OCI-LY7 (cell line): ENCODE measurements at regions not wholly inside any gene's neighbourhood (a gene's known extent, or its start where the extent isn't known, plus 50 kb on each side); places are given as distances from the start of the nearest gene placed in this dataset.
"Not testable (repeated sequence)": the region's sequence is repeated elsewhere in the genome, so short reads cannot be mapped to it uniquely, and the experiment has no call there.

Experiments
- BruUV-seq: library from RNA; stranded (reverse); fragments of 400-500 nt; replicated peaks from 2 replicates; lab custom pipeline; 2021; lab: Mats Ljungman, UMichigan
- CTCF ChIA-PET: fragments of 300-600 bp; sonication (Branson Sonifier 250); formaldehyde crosslinking; loops from one replicate; lab custom pipeline; 2022; ENCODE audit warnings: antibody characterized with exemption; ENCODE audit not compliant: unreplicated experiment; lab: Charles Lee
- POLR2A ChIA-PET: fragments of 300-600 bp; sonication (Branson Sonifier 250); formaldehyde crosslinking; loops from one replicate; lab custom pipeline; 2022; ENCODE audit warnings: antibody characterized with exemption; lab: Charles Lee
- DNase-seq: peaks from one replicate; pipeline ENCODE4 v3.0.0-alpha.2; 2015; ENCODE audit warnings: low spot score
- H2AFZ ChIP-seq: fragments of 200-600 bp; sonication (generic), shearing (Covaris generic); 2 replicates; pipeline ENCODE4 v1.6.1; 2014; ENCODE audit warnings: mild to moderate bottlenecking, antibody characterized with exemption, low read length, moderate library complexity
- H3K27ac ChIP-seq: fragments of 200-600 bp; sonication (generic); 2 replicates; pipeline ENCODE4 v1.5.1; 2014; ENCODE audit warnings: mixed run types, low read depth, mild to moderate bottlenecking, moderate library complexity, low read length, inconsistent platforms; ENCODE audit not compliant: poor library complexity, severe bottlenecking
- H3K36me3 ChIP-seq: fragments of 200-600 bp; sonication (generic); 2 replicates; pipeline ENCODE4 v1.6.1; 2014; ENCODE audit warnings: mild to moderate bottlenecking, antibody characterized with exemption, low read length, moderate library complexity, mixed read lengths; ENCODE audit not compliant: insufficient read depth
- H3K4me1 ChIP-seq: fragments of 200-600 bp; sonication (generic); 2 replicates; pipeline ENCODE4 v1.5.1; 2014; ENCODE audit warnings: mild to moderate bottlenecking, low read length; ENCODE audit not compliant: insufficient read depth, poor library complexity, severe bottlenecking
- H3K4me2 ChIP-seq: fragments of 200-600 bp; sonication (generic); 2 replicates; pipeline ENCODE4 v1.6.1; 2014; ENCODE audit warnings: mild to moderate bottlenecking, low read length
- H3K4me3 ChIP-seq: fragments of 200-600 bp; sonication (generic); 2 replicates; pipeline ENCODE4 v1.5.1; 2014; ENCODE audit warnings: mild to moderate bottlenecking, low read depth, low read length; ENCODE audit not compliant: poor library complexity, severe bottlenecking
- H3K79me2 ChIP-seq: fragments of 200-600 bp; sonication (generic); 2 replicates; pipeline ENCODE4 v1.6.1; 2016; ENCODE audit warnings: low read depth, mild to moderate bottlenecking, low read length, moderate library complexity, mixed read lengths; ENCODE audit not compliant: insufficient read depth
- H3K9me2 ChIP-seq: fragments of 200-600 bp; sonication (generic); 2 replicates; pipeline ENCODE4 v1.6.1; 2016; ENCODE audit warnings: mild to moderate bottlenecking, low read length, mixed read lengths; ENCODE audit not compliant: insufficient read depth
- H3K9me3 ChIP-seq: fragments of 200-600 bp; sonication (generic); 2 replicates; pipeline ENCODE4 v1.6.1; 2014; ENCODE audit warnings: mild to moderate bottlenecking, mixed run types, low read length, mixed read lengths
- H4K20me1 ChIP-seq: fragments of 200-600 bp; sonication (generic); 2 replicates; pipeline ENCODE4 v1.6.1; 2014; ENCODE audit warnings: mild to moderate bottlenecking, antibody characterized with exemption, low read length, moderate library complexity, mixed read lengths; ENCODE audit not compliant: insufficient read depth
- CTCF ChIP-seq: fragments of 200-600 bp; sonication (generic); conservative IDR thresholded peaks from 2 replicates; pipeline ENCODE4 v1.5.1; 2014; ENCODE audit warnings: mild to moderate bottlenecking, antibody characterized with exemption, low read length, moderate library complexity, mixed read lengths
- EZH2phosphoT487 ChIP-seq: fragments of 200-600 bp; sonication (generic); IDR thresholded peaks from 2 replicates; pipeline ENCODE4 v1.6.1; 2018; ENCODE audit warnings: low read depth, borderline replicate concordance, mild to moderate bottlenecking, mixed run types, antibody characterized with exemption, low read length, moderate library complexity, mixed read lengths
- intact Hi-C: fragments of 100-400 bp; cut with micrococcal nuclease; formaldehyde crosslinking; loops from one replicate; pipeline ENCODE4 v1.10.0; 2022; ENCODE audit not compliant: unreplicated experiment

GRCh38 chr4:134510544-134510943, 309.0 kb upstream of the PABPC4L start:
- TF ChIP-seq EZH2phosphoT487: no peak
- TF ChIP-seq CTCF: no peak
- Histone ChIP-seq H3K4me3 (no peak overlapping the region), H3K79me2 (no peaks in the 10 kb centered on the region), H3K27ac (no peak overlapping the region), H3K36me3 (no peaks in the 10 kb centered on the region), H3K4me2 (no peak overlapping the region), H2AFZ (no peak overlapping the region), H3K9me2 (no peaks in the 10 kb centered on the region), H3K9me3 (no peaks in the 10 kb centered on the region), H4K20me1 (no peaks in the 10 kb centered on the region), H3K4me1 (no peaks in the 10 kb centered on the region)
- CTCF ChIA-PET: no interaction called here
- DNase-seq: no peak
- POLR2A ChIA-PET: no interaction called here
- BruUV-seq: no TSS peak
- intact Hi-C loops: no loop called here

GRCh38 chr4:134505511-134505910, 303.9 kb upstream of the PABPC4L start:
- POLR2A ChIA-PET: interaction anchor here (0.7 to 0.8 kb wide), 2 partner anchors 10 to 865 kb away, joined by 3 read pairs; no protein-coding TSS in a partner anchor
- Histone ChIP-seq H4K20me1 (no peaks in the 10 kb centered on the region), H3K4me2 (no peak overlapping the region), H3K36me3 (no peaks in the 10 kb centered on the region), H2AFZ (no peak overlapping the region), H3K79me2 (no peaks in the 10 kb centered on the region), H3K4me1 (no peaks in the 10 kb centered on the region), H3K9me2 (no peaks in the 10 kb centered on the region), H3K27ac (no peak overlapping the region), H3K4me3 (no peak overlapping the region), H3K9me3 (no peaks in the 10 kb centered on the region)
- DNase-seq: no peak
- CTCF ChIA-PET: no interaction called here
- intact Hi-C loops: no loop called here
- TF ChIP-seq CTCF (no peak), EZH2phosphoT487 (no peak)
- no TSS peak for BruUV-seq

GRCh38 chr4:134501973-134502643, 300.5 kb upstream of the PABPC4L start:
- Histone ChIP-seq H3K36me3 (no peaks in the 10 kb centered on the region), H3K9me2 (no peaks in the 10 kb centered on the region), H4K20me1 (no peaks in the 10 kb centered on the region), H3K9me3 (no peaks in the 10 kb centered on the region), H3K4me1 (no peaks in the 10 kb centered on the region), H3K4me2 (no peak overlapping the region), H3K4me3 (no peak overlapping the region), H3K79me2 (no peaks in the 10 kb centered on the region), H2AFZ (no peak overlapping the region), H3K27ac (no peak overlapping the region)
- BruUV-seq: no TSS peak
- DNase-seq: no peak
- CTCF ChIA-PET: no interaction called here
- intact Hi-C loops: no loop called here
- POLR2A ChIA-PET: no interaction called here
- no peak for TF ChIP-seq CTCF
- TF ChIP-seq EZH2phosphoT487: no peak

GRCh38 chr4:134501488-134501887, 299.9 kb upstream of the PABPC4L start:
- H3K79me2 ChIP-seq, H2AFZ ChIP-seq, H3K36me3 ChIP-seq, H3K9me2 ChIP-seq, POLR2A ChIA-PET, intact Hi-C loops, H3K4me2 ChIP-seq, H4K20me1 ChIP-seq, H3K4me3 ChIP-seq, H3K9me3 ChIP-seq, CTCF ChIA-PET, H3K27ac ChIP-seq, DNase-seq, BruUV-seq, H3K4me1 ChIP-seq: not testable (repeated sequence)
